Left ventricle myocardium inferior (tissue), 1 donor: ENCODE measurements at regions not wholly inside any gene's neighbourhood (a gene's known extent, or its start where the extent isn't known, plus 50 kb on each side); places are given as distances from the start of the nearest gene placed in this dataset.

ENCODE experiments used
- DNase-seq: peaks from one replicate; pipeline ENCODE4 v3.0.0-alpha.2; 2020
- H3K27ac ChIP-seq: fragments of 200-600 bp; replicated peaks from 2 replicates; pipeline ENCODE4 v1.8.0; 2021
- H3K27me3 ChIP-seq: fragments of 200-600 bp; 2 replicates; pipeline ENCODE4 v1.8.0; 2021; ENCODE audit warnings: low read depth
- H3K36me3 ChIP-seq: fragments of 200-600 bp; 2 replicates; pipeline ENCODE4 v1.8.0; 2021
- H3K4me1 ChIP-seq: fragments of 200-600 bp; 2 replicates; pipeline ENCODE4 v1.8.0; 2021
- H3K4me3 ChIP-seq: fragments of 200-600 bp; 2 replicates; pipeline ENCODE4 v1.8.0; 2021; ENCODE audit warnings: mild to moderate bottlenecking, moderate library complexity
- H3K9me3 ChIP-seq: fragments of 200-600 bp; replicated peaks from 2 replicates; pipeline ENCODE4 v1.8.0; 2021
- intact Hi-C: fragments of 100-400 bp; cut with micrococcal nuclease; formaldehyde crosslinking; loops from one replicate; pipeline ENCODE4 v1.11.0; 2022
- TF ChIP-seq, protein P1 (sequence below): fragments of 200-600 bp; IDR thresholded peaks from 2 replicates; pipeline ENCODE4 v1.8.0; 2021; ENCODE audit warnings: antibody characterized with exemption, mild to moderate bottlenecking, borderline replicate concordance
- donor health status: DM: no; HTN: yes; CAD: no; lungs with severe emphysema.

DNA sequence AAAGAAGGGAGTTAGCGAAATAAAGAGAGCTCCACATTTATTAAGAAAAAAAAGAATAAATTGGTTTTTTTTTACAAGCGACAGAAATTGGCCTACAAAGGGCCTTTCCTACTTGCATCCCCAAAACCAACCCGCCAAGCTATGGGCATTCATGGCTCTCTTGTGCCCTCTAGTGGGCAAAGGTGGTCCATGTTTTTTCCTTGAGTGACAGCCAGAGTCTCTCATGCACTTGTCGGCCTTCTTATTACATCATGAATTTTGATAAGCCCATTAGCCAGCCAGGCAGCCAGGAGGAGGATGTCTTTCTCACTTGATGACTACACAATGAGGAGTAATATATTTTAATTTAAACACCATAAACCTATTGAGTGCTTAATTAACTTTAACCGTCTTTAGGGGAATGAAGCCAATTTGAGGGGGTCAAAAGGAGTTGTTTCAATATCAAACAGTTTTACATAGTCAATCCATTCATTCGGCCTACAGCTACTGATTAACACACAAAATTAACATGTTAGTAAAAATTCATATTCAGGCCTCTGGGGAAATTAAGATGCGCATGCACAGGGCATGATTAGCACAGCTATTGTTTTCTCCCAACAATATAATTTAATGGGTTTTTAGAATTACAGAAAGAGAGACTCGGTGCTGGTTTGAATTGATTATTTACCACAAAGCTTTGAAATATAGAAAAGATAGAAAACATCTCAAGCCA is 85.5 kb downstream of the RCN1 start:
- intact Hi-C loops: loop anchor here (2.0 kb wide), 1 partner anchor 126 kb away; no protein-coding TSS in a partner anchor
- peak; percentile 46 for DNase-seq
- Histone ChIP-seq H3K27me3 (peaks cover 25% of the 10 kb centered on the region), H3K9me3 (no peaks in the 10 kb centered on the region), H3K4me1 (peaks cover 14% of the 10 kb centered on the region), H3K27ac (no peak overlapping the region), H3K36me3 (no peaks in the 10 kb centered on the region), H3K4me3 (no peak overlapping the region)
- TF ChIP-seq, protein P1, sequence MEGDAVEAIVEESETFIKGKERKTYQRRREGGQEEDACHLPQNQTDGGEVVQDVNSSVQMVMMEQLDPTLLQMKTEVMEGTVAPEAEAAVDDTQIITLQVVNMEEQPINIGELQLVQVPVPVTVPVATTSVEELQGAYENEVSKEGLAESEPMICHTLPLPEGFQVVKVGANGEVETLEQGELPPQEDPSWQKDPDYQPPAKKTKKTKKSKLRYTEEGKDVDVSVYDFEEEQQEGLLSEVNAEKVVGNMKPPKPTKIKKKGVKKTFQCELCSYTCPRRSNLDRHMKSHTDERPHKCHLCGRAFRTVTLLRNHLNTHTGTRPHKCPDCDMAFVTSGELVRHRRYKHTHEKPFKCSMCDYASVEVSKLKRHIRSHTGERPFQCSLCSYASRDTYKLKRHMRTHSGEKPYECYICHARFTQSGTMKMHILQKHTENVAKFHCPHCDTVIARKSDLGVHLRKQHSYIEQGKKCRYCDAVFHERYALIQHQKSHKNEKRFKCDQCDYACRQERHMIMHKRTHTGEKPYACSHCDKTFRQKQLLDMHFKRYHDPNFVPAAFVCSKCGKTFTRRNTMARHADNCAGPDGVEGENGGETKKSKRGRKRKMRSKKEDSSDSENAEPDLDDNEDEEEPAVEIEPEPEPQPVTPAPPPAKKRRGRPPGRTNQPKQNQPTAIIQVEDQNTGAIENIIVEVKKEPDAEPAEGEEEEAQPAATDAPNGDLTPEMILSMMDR: peak; percentile 91

DNA sequence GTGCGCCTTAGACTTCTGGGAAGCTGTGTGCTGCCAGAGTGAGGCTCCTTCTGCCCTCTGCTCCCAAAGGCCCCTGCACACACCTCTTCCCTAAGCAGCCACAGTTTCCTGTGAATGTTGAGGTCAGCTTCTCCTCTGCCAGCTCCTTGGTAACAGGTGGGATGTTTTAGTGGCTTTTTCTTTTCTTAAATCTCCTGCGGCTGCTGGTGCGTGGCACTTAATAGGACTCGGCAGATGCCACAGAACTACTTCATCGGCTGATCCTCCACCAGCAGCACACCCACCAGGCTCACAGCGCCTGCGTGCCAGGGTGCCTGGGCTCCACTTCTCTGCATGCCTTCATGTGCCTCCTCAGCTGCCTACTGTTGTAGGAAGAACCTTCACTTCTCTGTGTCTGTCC is 87.8 kb downstream of the RCN1 start:
- Histone ChIP-seq H3K4me1 (no peaks in the 10 kb centered on the region), H3K27me3 (peaks cover 24% of the 10 kb centered on the region), H3K9me3 (no peaks in the 10 kb centered on the region), H3K4me3 (no peak overlapping the region), H3K27ac (no peak overlapping the region), H3K36me3 (no peaks in the 10 kb centered on the region)
- TF ChIP-seq, protein P1: no peak
- intact Hi-C loops: no loop called here
- DNase-seq: no peak

DNA sequence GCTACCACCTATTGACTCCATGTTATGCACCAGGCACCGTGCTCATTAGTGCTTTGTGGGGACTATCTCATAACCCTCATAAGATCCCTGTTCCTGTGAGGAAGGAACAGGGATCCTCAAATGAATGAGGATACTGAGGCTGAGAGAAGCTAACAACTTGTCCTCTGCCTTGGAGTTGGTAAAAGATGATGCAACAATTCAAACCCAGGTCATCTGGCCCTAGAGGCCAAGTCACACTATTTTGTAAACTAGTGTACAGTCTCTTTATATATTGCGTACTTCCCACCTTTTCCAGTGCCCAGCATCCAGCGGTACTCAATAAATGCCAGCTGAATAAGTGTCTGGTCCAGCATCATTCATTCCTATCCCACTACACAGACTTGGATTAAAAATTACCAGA is 92.6 kb downstream of the RCN1 start:
- peaks cover 18% of the 10 kb centered on the region for H3K27me3 ChIP-seq
- no peak overlapping the region for H3K27ac ChIP-seq
- TF ChIP-seq, protein P1: no peak
- no peaks in the 10 kb centered on the region for H3K36me3 ChIP-seq
- no peak for DNase-seq
- H3K4me1 ChIP-seq: no peaks in the 10 kb centered on the region
- intact Hi-C loops: no loop called here
- H3K9me3 ChIP-seq: no peaks in the 10 kb centered on the region
- no peak overlapping the region for H3K4me3 ChIP-seq

DNA sequence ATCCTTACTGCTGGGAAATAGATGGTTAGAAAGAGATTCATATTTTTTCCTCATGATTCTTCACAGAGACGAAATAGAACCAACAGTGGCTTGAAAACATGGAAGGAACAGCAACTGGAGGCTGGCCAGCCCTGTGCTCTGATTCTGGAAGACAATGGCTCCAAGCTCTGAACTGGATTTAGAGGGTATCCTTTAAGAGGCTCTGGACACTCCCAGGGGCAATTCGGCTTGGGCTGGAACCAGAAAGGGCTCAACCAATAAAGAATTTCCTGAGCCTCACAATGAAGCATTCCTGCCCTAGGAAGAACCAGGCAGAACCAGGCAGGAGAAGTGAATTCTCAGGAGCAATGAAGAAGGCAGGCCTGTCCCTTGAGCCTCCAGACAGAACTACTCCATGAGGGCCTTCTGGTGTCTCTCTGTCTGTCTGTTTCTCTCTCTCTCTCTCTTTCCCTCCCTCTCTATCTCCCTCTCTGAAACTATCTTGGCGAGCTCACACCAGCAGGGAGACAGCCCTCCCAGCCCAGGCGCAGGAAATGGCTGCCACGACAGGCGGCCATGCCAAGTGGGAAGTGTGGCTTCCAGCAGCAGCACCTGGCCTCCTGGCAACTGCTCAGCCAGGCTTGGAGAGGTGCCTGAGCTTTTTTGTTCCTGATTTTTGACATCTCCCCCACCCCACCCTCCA is 93.3 kb downstream of the RCN1 start:
- H3K27ac ChIP-seq: no peak overlapping the region
- TF ChIP-seq, protein P1: no peak
- no peak overlapping the region for H3K4me3 ChIP-seq
- peaks cover 18% of the 10 kb centered on the region for H3K27me3 ChIP-seq
- no peak for DNase-seq
- no peaks in the 10 kb centered on the region for H3K36me3 ChIP-seq
- H3K4me1 ChIP-seq: no peaks in the 10 kb centered on the region
- intact Hi-C loops: no loop called here
- H3K9me3 ChIP-seq: no peaks in the 10 kb centered on the region

DNA sequence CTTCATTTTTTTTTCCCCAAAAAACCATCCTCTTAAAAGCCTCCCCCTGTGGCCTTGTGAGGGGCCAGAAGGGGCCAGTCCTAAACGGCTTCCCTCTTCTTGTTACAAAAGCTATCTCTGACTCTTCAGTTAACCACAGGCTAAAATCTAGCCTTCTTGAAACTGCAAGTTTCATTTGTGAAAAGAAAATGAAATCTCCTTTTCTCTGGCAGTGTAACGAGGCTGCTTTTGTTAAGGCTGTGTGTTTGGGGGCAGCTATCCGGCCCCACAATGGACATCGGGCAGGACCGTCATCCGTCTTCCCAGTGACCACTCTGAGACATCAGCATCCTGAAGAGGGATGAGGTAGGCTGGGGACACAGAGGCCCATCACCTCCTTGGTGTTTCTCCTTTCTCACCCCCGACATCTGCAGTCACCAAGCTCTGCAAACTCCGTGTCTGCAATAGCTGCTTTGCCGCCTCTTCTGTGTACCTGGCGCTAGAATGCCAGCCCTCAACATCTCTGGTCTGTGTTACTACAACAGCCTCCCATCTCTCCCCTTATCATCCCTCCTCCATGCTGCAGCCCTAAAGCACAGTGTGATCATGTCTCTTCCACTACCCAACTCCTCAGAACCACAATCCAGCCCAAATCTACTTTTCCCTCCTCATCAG is 94.0 kb downstream of the RCN1 start:
- Histone ChIP-seq H3K9me3 (no peaks in the 10 kb centered on the region), H3K4me1 (no peaks in the 10 kb centered on the region), H3K27me3 (peaks cover 16% of the 10 kb centered on the region), H3K36me3 (no peaks in the 10 kb centered on the region), H3K27ac (no peak overlapping the region), H3K4me3 (no peak overlapping the region)
- TF ChIP-seq, protein P1: no peak
- intact Hi-C loops: no loop called here
- no peak for DNase-seq
